B cell (primary cell): ENCODE measurements at regions not wholly inside any gene's neighbourhood (a gene's known extent, or its start where the extent isn't known, plus 50 kb on each side); places are given as distances from the start of the nearest gene placed in this dataset.

ENCODE experiments used
- ATAC-seq: fragments of 200-7000 bp; cut with Tn5 transposase; one replicate; pipeline ENCODE4 v1.10.0; 2021; ENCODE audit warnings: low read depth, mild to moderate bottlenecking, moderate number of reproducible peaks, moderate library complexity
- CTCF ChIA-PET: fragments of 350-600 bp; sonication (Branson Sonifier 250); formaldehyde crosslinking; loops from one replicate; lab custom pipeline; 2021; ENCODE audit warnings: antibody characterized with exemption, inconsistent platforms; lab: Charles Lee
- POLR2A ChIA-PET: fragments of 350-600 bp; sonication (Branson Sonifier 250); formaldehyde crosslinking; loops from one replicate; lab custom pipeline; 2021; ENCODE audit warnings: antibody characterized with exemption; lab: Charles Lee
- DNase-seq: peaks from one replicate; pipeline ENCODE4 v3.0.0; 2013
- H2AFZ ChIP-seq: 2 replicates; pipeline ENCODE4 v1.6.1; 2012; ENCODE audit warnings: mild to moderate bottlenecking, low read depth, low read length; ENCODE audit not compliant: insufficient read depth, poor library complexity, severe bottlenecking
- H3K27ac ChIP-seq, 2 donors: 1 replicate in 1 of 2; 2 replicates in 1 of 2; pipeline ENCODE4 v1.5.1; 2012 to 2013; ENCODE audit warnings: low read length in 2 of 2, mild to moderate bottlenecking in 2 of 2, moderate library complexity in 1 of 2
- H3K27me3 ChIP-seq, 4 experiments: fragments of 200-600 bp in 1 of 4; sonication (generic) in 1 of 4; replicated peaks in 1 of 4; 1 replicate in 2 of 4; 2 replicates in 2 of 4; pipeline versions ENCODE4 v1.6.1 to v1.7.0; 2013 to 2016; ENCODE audit warnings: low read length in 3 of 4, mild to moderate bottlenecking in 2 of 4, mixed read lengths in 1 of 4, moderate library complexity in 1 of 4; ENCODE audit not compliant: insufficient read depth in 4 of 4, control insufficient read depth in 3 of 4; ENCODE audit errors: control extremely low read depth in 1 of 4
- H3K36me3 ChIP-seq, 2 experiments: replicated peaks in 1 of 2; 1 replicate in 1 of 2; 2 replicates in 1 of 2; pipeline versions ENCODE4 v1.6.1 to v1.7.1; 2013; ENCODE audit warnings: low read length in 1 of 2; ENCODE audit not compliant: insufficient read depth in 2 of 2, control insufficient read depth in 1 of 2; ENCODE audit errors: control extremely low read depth in 1 of 2, extremely low read depth in 1 of 2
- H3K4me1 ChIP-seq, 2 donors: fragments of 200-600 bp in 1 of 2; sonication (generic) in 1 of 2; 1 replicate in 1 of 2; 2 replicates in 1 of 2; pipeline versions ENCODE4 v1.5.1 to v1.6.1; 2013 to 2017; ENCODE audit warnings: low read length in 2 of 2; ENCODE audit not compliant: control insufficient read depth in 2 of 2, insufficient read depth in 2 of 2
- H3K4me2 ChIP-seq: replicated peaks from 2 replicates; pipeline ENCODE3; 2012; ENCODE audit warnings: mild to moderate bottlenecking, low read depth, low read length; ENCODE audit not compliant: poor library complexity, severe bottlenecking
- H3K4me3 ChIP-seq, 5 experiments: fragments of 200-600 bp in 1 of 5; sonication (generic) in 1 of 5; 1 replicate in 3 of 5; 2 replicates in 2 of 5; pipeline versions ENCODE4 v1.5.1 to v1.7.0; 2011 to 2016; ENCODE audit warnings: low read length in 4 of 5, mild to moderate bottlenecking in 4 of 5, low read depth in 2 of 5, control low read depth in 1 of 5, moderate library complexity in 1 of 5; ENCODE audit not compliant: insufficient read depth in 1 of 5; ENCODE audit errors: control extremely low read depth in 1 of 5, extremely low read depth in 1 of 5
- H3K79me2 ChIP-seq: fragments of 200-600 bp; sonication (generic); one replicate; pipeline ENCODE4 v1.6.0; 2016; ENCODE audit warnings: low read length; ENCODE audit not compliant: control insufficient read depth, insufficient read depth
- H3K9ac ChIP-seq: fragments of 200-600 bp; sonication (generic); 2 replicates; pipeline ENCODE4 v1.6.1; 2017; ENCODE audit warnings: mild to moderate bottlenecking, low read length, moderate library complexity
- H3K9me3 ChIP-seq, 3 donors: one replicate each; pipeline versions ENCODE4 v1.6.1 to v1.7.1; 2013; ENCODE audit warnings: low read length in 2 of 3; ENCODE audit not compliant: control insufficient read depth in 2 of 3, insufficient read depth in 1 of 3; ENCODE audit errors: control extremely low read depth in 1 of 3
- H4K20me1 ChIP-seq: 2 replicates; pipeline ENCODE4 v1.6.0; 2012; ENCODE audit warnings: mild to moderate bottlenecking, low read length; ENCODE audit not compliant: insufficient read depth, control insufficient read depth, poor library complexity, severe bottlenecking
- H3K27ac Mint-ChIP-seq: one replicate; pipeline ENCODE4 v1.8.0; 2021; ENCODE audit warnings: mixed read lengths
- H3K27me3 Mint-ChIP-seq: one replicate; pipeline ENCODE4 v1.8.0; 2021; ENCODE audit warnings: mixed read lengths
- H3K4me1 Mint-ChIP-seq: one replicate; pipeline ENCODE4 v1.8.0; 2021; ENCODE audit warnings: mixed read lengths
- H3K4me3 Mint-ChIP-seq: one replicate; pipeline ENCODE4 v1.8.0; 2021; ENCODE audit warnings: mixed read lengths
- H3K9me3 Mint-ChIP-seq: one replicate; pipeline ENCODE4 v1.8.0; 2022; ENCODE audit warnings: mixed read lengths; ENCODE audit not compliant: insufficient read depth
- CTCF ChIP-seq: fragments of 200-600 bp; IDR thresholded peaks from one replicate; pipeline ENCODE4 v1.8.0; 2022; ENCODE audit warnings: antibody characterized with exemption, mild to moderate bottlenecking
- EZH2 ChIP-seq: IDR thresholded peaks from 2 replicates; pipeline ENCODE4 v1.6.1; 2012; ENCODE audit warnings: borderline replicate concordance, low read depth, mild to moderate bottlenecking, moderate library complexity, low read length; ENCODE audit not compliant: insufficient read depth, poor library complexity, severe bottlenecking
- WGBS: methylation state at CpG from one replicate; pipeline ENCODE4 v1.1.5; 2013; ENCODE audit warnings: missing lambda C conversion rate; ENCODE audit not compliant: insufficient coverage; 5-methylcytosine and 5-hydroxymethylcytosine counted together
- intact Hi-C: fragments of 100-400 bp; cut with micrococcal nuclease; formaldehyde crosslinking; loops from one replicate; pipeline ENCODE4 v1.10.0; 2022

DNA sequence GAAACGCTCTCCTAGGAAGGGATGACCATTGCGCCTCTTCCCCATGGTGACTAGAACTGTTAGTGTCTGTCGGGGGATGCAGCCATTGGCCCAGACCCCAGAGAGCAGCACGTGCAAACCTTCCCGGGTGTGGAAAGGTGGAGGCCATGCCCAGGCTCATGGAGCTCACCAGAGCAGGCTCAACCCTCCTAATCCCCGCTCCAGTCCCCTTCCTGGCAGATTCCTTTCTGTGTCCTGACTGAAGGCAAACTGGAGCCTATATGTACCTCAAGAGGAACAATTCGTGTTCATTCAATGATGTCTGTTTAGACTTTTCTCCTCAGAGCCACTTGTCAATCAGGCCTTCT lies 94.4 kb downstream of the RHOB start:
- ChIA-PET CTCF (no interaction called here), POLR2A (no interaction called here)
- no peaks in the 10 kb centered on the region for H3K79me2 ChIP-seq
- no peak overlapping the region for H3K4me3 ChIP-seq
- H3K27me3 Mint-ChIP-seq, result peaks cover 16% of the 10 kb centered on the region
- no peak overlapping the region for H3K27ac Mint-ChIP-seq
- WGBS, result 98% methylated on average over 7 of the region's 7 CpGs
- no peak overlapping the region for H3K4me3 Mint-ChIP-seq
- H3K27ac ChIP-seq, result no peak overlapping the region
- no peaks in the 10 kb centered on the region for H3K4me1 ChIP-seq
- H3K9me3 ChIP-seq, result peaks cover 0 to 2% (median 0%) of the 10 kb centered on the region in 3 donors
- no peak overlapping the region for H3K9ac ChIP-seq
- peaks cover 0 to 3% (median 1%) of the 10 kb centered on the region in 4 experiments for H3K27me3 ChIP-seq
- no peaks in the 10 kb centered on the region for H3K4me1 Mint-ChIP-seq
- peaks cover 4% of the 10 kb centered on the region for H3K9me3 Mint-ChIP-seq
- H4K20me1 ChIP-seq, result no peaks in the 10 kb centered on the region
- no peak overlapping the region for H3K4me2 ChIP-seq
- no peaks in the 10 kb centered on the region for H3K36me3 ChIP-seq
- no peak for ATAC-seq
- no peak for DNase-seq
- H2AFZ ChIP-seq, result no peak overlapping the region
- TF ChIP-seq CTCF, result no peak
- TF ChIP-seq EZH2, result no peak
- intact Hi-C loops, result no loop called here

- Histone ChIP-seq H3K4me2 (no peak overlapping the region), H3K27ac (no peak overlapping the region), H3K79me2 (no peaks in the 10 kb centered on the region), H3K9ac (no peak overlapping the region), H3K27me3 (peaks cover 0 to 3% (median 1%) of the 10 kb centered on the region in 4 experiments), H3K9me3 (peaks cover 0 to 2% (median 0%) of the 10 kb centered on the region in 3 donors), H2AFZ (no peak overlapping the region), H3K4me1 (no peaks in the 10 kb centered on the region), H3K4me3 (no peak overlapping the region), H3K36me3 (no peaks in the 10 kb centered on the region), H4K20me1 (no peaks in the 10 kb centered on the region)
- Mint-ChIP-seq H3K27ac (no peak overlapping the region), H3K9me3 (peaks cover 4% of the 10 kb centered on the region), H3K4me1 (no peaks in the 10 kb centered on the region), H3K27me3 (peaks cover 20% of the 10 kb centered on the region), H3K4me3 (no peak overlapping the region)
- ChIA-PET POLR2A (no interaction called here), CTCF (no interaction called here)
- no peak for ATAC-seq
- no peak for DNase-seq
- TF ChIP-seq CTCF (no peak), EZH2 (no peak)
- intact Hi-C loops, result no loop called here
- 92% methylated on average over 5 of the region's 5 CpGs for WGBS
These were observed 94.8 kb downstream of the RHOB start for GRCh38 chr2:20541651-20542050.
